Esophagus muscularis mucosa (tissue), 3 donors: ENCODE measurements at regions not wholly inside any gene's neighbourhood (a gene's known extent, or its start where the extent isn't known, plus 50 kb on each side); places are given as distances from the start of the nearest gene placed in this dataset.

ENCODE experiments used
- POLR2A ChIP-seq: fragments of 450-650 bp; IDR thresholded peaks from one replicate; pipeline ENCODE4 v1.6.1; 2017; ENCODE audit warnings: antibody characterized with exemption, moderate library complexity, mild to moderate bottlenecking, low read depth
- TF ChIP-seq, protein P1 (sequence below), 3 experiments: fragments of 200-600 bp in 2 of 3; fragments of 450-650 bp in 1 of 3; sonication (generic) in 2 of 3; IDR thresholded peaks; one replicate each; pipeline ENCODE4 v1.5.1; 2017 to 2019; ENCODE audit warnings: antibody characterized with exemption in 3 of 3, mild to moderate bottlenecking in 2 of 3, moderate library complexity in 1 of 3

DNA sequence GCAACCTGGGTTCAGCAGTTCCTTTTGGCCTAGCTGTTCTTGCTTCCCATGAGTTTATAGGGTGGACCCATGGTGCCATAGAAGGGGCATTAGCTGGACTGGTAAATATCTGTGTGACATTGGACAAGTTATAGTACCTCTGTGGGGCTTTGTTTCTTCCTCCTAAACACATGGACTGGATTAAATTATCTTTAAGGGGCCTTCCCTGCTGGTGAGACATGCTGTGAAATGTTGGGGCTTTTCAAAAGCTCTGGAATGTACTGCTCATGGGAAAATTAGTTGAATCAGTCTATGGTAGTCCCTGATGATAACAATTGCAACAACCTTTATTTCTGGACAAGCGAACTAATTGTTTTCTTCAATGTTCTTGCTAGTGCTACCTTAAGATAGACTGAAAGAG is 276.2 kb downstream of the BLID start:
- TF ChIP-seq, protein P1, sequence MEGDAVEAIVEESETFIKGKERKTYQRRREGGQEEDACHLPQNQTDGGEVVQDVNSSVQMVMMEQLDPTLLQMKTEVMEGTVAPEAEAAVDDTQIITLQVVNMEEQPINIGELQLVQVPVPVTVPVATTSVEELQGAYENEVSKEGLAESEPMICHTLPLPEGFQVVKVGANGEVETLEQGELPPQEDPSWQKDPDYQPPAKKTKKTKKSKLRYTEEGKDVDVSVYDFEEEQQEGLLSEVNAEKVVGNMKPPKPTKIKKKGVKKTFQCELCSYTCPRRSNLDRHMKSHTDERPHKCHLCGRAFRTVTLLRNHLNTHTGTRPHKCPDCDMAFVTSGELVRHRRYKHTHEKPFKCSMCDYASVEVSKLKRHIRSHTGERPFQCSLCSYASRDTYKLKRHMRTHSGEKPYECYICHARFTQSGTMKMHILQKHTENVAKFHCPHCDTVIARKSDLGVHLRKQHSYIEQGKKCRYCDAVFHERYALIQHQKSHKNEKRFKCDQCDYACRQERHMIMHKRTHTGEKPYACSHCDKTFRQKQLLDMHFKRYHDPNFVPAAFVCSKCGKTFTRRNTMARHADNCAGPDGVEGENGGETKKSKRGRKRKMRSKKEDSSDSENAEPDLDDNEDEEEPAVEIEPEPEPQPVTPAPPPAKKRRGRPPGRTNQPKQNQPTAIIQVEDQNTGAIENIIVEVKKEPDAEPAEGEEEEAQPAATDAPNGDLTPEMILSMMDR (IDR thresholded peaks at IDR 0.05), result no peak
- TF ChIP-seq POLR2A, result no peak
